Body of pancreas (tissue), 4 donors: ENCODE measurements at regions not wholly inside any gene's neighbourhood (a gene's known extent, or its start where the extent isn't known, plus 50 kb on each side); places are given as distances from the start of the nearest gene placed in this dataset.

Source experiments
- ATAC-seq: fragments of 150-250 bp; one replicate; pipeline ENCODE4 v1.9.1; 2016
- DNase-seq, 4 donors: peaks; one replicate each; pipeline ENCODE4 v3.0.0-alpha.2; 2019
- H3K27ac ChIP-seq, 4 donors: fragments of 200-600 bp; sonication (generic); 1 replicate in 3 of 4; 2 replicates in 1 of 4; pipeline versions ENCODE4 v1.5.1 to v1.6.1; 2016 to 2019; ENCODE audit warnings: mild to moderate bottlenecking in 1 of 4, mixed read lengths in 1 of 4, moderate library complexity in 1 of 4
- H3K27me3 ChIP-seq, 2 donors: fragments of 200-600 bp; sonication (generic); one replicate each; pipeline ENCODE4 v1.6.0; 2016; ENCODE audit warnings: mild to moderate bottlenecking in 1 of 2
- H3K36me3 ChIP-seq, 2 donors: fragments of 200-600 bp; sonication (generic); replicated peaks in 1 of 2; 2 replicates each; pipeline ENCODE4 v1.5.1; 2016; ENCODE audit warnings: low read depth in 2 of 2; ENCODE audit not compliant: insufficient read depth in 1 of 2
- H3K4me1 ChIP-seq: fragments of 200-600 bp; sonication (generic); one replicate; pipeline ENCODE4 v1.6.0; 2016
- H3K4me3 ChIP-seq, 2 donors: fragments of 200-600 bp; sonication (generic); 1 replicate in 1 of 2; 2 replicates in 1 of 2; pipeline ENCODE4 v1.5.1; 2016 to 2019
- H3K9me3 ChIP-seq, 3 donors: fragments of 200-600 bp; sonication (generic); 1 replicate in 2 of 3; 2 replicates in 1 of 3; pipeline ENCODE4 v1.5.1; 2016
- POLR2A ChIP-seq, 3 donors: fragments of 450-650 bp; IDR thresholded peaks; one replicate each; pipeline ENCODE4 v1.6.1; 2016; ENCODE audit warnings: antibody characterized with exemption in 3 of 3, mild to moderate bottlenecking in 2 of 3
- WGBS, 2 donors: methylation state at CpG; one replicate each; pipeline ENCODE4 v1.1.5; 2017; 5-methylcytosine and 5-hydroxymethylcytosine counted together
- intact Hi-C: fragments of 100-400 bp; cut with DNase I; formaldehyde crosslinking; loops from one replicate; pipeline ENCODE4 v1.15.1; 2023
- TF ChIP-seq, protein P1 (sequence below), 7 experiments: fragments of 450-650 bp in 4 of 7; fragments of 200-600 bp in 3 of 7; sonication (generic) in 3 of 7; IDR thresholded peaks; one replicate each; pipeline ENCODE4 v1.5.1; 2016 to 2019; ENCODE audit warnings: antibody characterized with exemption in 7 of 7

DNA sequence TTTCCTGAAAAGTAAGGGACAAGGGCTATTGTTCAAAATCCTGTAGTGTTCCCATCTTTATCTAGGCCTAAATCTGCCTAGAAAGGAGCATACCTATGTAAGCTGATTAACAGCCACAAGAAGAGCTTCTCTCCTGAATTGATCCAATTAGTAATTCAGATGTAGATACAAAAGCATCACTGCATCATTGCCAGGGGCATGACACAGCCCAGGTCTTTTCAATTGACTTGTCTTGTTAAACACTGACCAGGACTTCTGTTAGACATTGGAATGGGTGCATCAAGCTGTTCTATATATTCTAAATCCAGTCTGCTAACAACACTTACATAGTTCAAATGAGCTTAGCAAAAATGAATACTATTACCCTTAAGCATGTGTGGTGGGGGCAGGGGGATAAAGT, 589.2 kb downstream of the INHBA start:
- no peaks in the 10 kb centered on the region for H3K36me3 ChIP-seq
- DNase-seq = no peak

DNA sequence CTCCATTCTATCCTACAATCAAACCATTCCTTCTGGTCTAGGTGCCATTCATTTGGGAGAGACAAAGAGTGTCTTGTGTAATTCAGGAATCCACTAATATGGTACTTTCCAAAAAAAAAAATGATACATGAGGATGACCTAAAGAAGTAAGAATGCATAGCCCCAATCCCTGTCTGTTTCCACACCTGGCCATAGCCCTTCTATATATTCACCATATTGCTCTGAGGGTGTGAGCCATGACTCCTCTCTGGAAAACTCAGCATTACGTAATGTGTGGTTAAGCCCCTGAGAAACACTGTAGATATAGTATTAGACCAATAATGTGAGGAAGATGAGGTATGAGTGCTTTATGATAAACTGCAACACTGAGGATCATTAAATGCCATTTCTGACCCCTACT, 592.7 kb downstream of the INHBA start:
- DNase-seq (no peak), ATAC-seq (no peak)
- Histone ChIP-seq H3K4me1 (no peaks in the 10 kb centered on the region), H3K9me3 (no peaks in the 10 kb centered on the region), H3K27ac (no peak overlapping the region), H3K36me3 (no peaks in the 10 kb centered on the region), H3K4me3 (no peak overlapping the region), H3K27me3 (no peaks in the 10 kb centered on the region)
- WGBS, 2 donors = 55 to 73% methylated on average over 1 of the region's 1 CpG
- TF ChIP-seq, protein P1, sequence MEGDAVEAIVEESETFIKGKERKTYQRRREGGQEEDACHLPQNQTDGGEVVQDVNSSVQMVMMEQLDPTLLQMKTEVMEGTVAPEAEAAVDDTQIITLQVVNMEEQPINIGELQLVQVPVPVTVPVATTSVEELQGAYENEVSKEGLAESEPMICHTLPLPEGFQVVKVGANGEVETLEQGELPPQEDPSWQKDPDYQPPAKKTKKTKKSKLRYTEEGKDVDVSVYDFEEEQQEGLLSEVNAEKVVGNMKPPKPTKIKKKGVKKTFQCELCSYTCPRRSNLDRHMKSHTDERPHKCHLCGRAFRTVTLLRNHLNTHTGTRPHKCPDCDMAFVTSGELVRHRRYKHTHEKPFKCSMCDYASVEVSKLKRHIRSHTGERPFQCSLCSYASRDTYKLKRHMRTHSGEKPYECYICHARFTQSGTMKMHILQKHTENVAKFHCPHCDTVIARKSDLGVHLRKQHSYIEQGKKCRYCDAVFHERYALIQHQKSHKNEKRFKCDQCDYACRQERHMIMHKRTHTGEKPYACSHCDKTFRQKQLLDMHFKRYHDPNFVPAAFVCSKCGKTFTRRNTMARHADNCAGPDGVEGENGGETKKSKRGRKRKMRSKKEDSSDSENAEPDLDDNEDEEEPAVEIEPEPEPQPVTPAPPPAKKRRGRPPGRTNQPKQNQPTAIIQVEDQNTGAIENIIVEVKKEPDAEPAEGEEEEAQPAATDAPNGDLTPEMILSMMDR (IDR thresholded peaks at IDR 0.05) = no peak
- TF ChIP-seq POLR2A (IDR thresholded peaks at IDR 0.05) = no peak
- intact Hi-C loops = no loop called here

More for the DNA sequence above, 589.2 kb downstream of the INHBA start:
- ATAC-seq = no peak
- no peak for TF ChIP-seq POLR2A (IDR thresholded peaks at IDR 0.05)
- TF ChIP-seq, protein P1 (IDR thresholded peaks at IDR 0.05) = no peak
- Histone ChIP-seq H3K9me3 (no peaks in the 10 kb centered on the region), H3K27me3 (no peaks in the 10 kb centered on the region), H3K4me1 (no peaks in the 10 kb centered on the region), H3K4me3 (no peak overlapping the region), H3K27ac (no peak overlapping the region)
- intact Hi-C loops = no loop called here

DNA sequence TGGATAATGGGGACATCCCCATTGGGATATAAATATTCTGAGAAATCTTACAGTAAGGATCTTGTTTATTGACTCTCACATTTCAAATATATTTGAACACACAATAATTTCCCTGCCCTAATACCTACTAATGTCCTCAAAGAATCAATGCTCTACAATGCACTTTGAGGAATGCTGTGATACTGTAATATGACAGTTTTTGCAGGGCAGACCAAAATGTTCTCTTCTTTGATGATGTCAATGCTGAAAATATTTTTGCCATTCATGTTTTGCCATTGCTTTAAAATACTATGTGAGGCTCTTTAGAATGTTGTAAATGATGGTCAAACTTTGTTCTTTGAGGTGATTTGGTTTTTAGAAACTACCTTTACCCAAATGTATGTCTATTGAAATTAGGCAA, 594.1 kb downstream of the INHBA start:
- no peak for ATAC-seq
- no peaks in the 10 kb centered on the region for H3K9me3 ChIP-seq
- no peak for DNase-seq
- intact Hi-C loops = no loop called here
- TF ChIP-seq, protein P1 (IDR thresholded peaks at IDR 0.05) = no peak
- no peak for TF ChIP-seq POLR2A (IDR thresholded peaks at IDR 0.05)
- H3K4me1 ChIP-seq = no peaks in the 10 kb centered on the region
- H3K27ac ChIP-seq = no peak overlapping the region
- no peaks in the 10 kb centered on the region for H3K27me3 ChIP-seq
- no peaks in the 10 kb centered on the region for H3K36me3 ChIP-seq
- no peak overlapping the region for H3K4me3 ChIP-seq

DNA sequence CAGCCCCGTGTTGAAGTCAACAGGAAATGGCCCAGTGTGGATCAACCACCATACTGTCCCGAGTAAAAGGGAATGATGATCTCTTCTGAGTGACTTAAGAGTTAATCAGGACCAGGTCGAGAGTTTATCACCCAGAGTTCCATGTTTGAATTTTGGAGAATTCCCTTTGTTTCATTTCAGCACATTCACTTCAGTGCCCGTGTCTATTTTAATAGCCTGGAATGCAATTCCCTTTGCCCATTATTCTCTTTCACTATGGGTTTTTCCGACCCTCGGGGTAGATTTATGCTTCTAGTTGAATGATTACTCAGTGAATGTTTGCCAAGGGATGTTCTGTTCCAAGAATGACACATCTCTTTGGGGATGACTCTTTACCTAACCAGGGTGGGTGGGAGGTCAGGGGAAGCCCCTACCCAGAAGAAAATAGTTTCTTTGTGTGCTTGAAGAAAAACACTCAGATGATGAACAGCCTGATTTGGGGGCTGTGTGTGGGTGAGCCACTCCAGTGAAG, 594.9 kb downstream of the INHBA start:
- ATAC-seq = no peak
- H3K4me1 ChIP-seq = no peaks in the 10 kb centered on the region
- 21 to 24% methylated on average over 6 of the region's 6 CpGs for WGBS, 2 donors
- no peak overlapping the region for H3K4me3 ChIP-seq
- DNase-seq = no peak
- no peak overlapping the region for H3K27ac ChIP-seq
- no peaks in the 10 kb centered on the region for H3K36me3 ChIP-seq
- TF ChIP-seq POLR2A (IDR thresholded peaks at IDR 0.05) = no peak
- TF ChIP-seq, protein P1 (IDR thresholded peaks at IDR 0.05) = no peak
- H3K9me3 ChIP-seq = no peaks in the 10 kb centered on the region
- intact Hi-C loops = no loop called here
- H3K27me3 ChIP-seq = no peaks in the 10 kb centered on the region

DNA sequence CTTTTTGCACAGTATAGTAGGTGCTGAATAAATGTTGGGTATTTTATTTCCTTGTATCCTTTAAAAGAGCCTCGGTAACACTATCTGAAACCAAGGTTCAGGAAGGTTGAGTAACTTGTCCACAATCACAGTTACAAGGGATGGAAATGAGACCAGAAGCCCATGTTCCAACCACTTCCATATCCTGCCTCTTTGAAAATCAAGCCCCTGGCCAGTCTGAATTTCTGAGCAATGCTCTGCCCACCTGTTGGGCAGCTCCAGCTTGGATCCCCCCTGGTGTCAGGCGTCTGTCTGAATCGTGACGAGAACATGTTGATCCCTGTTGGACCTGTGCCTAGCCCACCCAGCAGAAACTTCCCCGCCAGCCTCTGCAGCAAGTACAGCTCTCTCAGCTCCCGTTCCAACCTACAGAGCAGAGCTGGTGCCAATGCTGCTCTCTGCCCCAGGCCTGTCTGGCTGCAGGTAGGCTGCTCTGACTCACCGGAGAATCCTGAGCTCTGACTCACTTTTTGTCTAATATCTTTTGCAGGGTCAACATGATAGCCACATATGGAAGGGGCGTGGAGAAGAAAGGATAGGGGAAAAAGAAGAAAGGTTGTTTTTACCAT, 595.5 kb downstream of the INHBA start:
- H3K4me3 ChIP-seq = no peak overlapping the region
- ATAC-seq = no peak
- intact Hi-C loops = no loop called here
- H3K27me3 ChIP-seq = no peaks in the 10 kb centered on the region
- H3K27ac ChIP-seq = no peak overlapping the region
- H3K4me1 ChIP-seq = no peaks in the 10 kb centered on the region
- no peaks in the 10 kb centered on the region for H3K36me3 ChIP-seq
- WGBS, 2 donors = 55 to 64% methylated on average over 8 of the region's 8 CpGs
- no peak for DNase-seq
- no peaks in the 10 kb centered on the region for H3K9me3 ChIP-seq
- no peak for TF ChIP-seq POLR2A (IDR thresholded peaks at IDR 0.05)
- TF ChIP-seq, protein P1 (IDR thresholded peaks at IDR 0.05) = no peak
